GM10248 (cell line): ENCODE measurements at regions not wholly inside any gene's neighbourhood (a gene's known extent, or its start where the extent isn't known, plus 50 kb on each side); places are given as distances from the start of the nearest gene placed in this dataset.

Experiments
- CTCF ChIA-PET: fragments of 300-600 bp; sonication (Branson Sonifier 250); formaldehyde crosslinking; extraction: SDS; loops from one replicate; lab custom pipeline; 2021; ENCODE audit warnings: antibody characterized with exemption; lab: Yijun Ruan, JAX
- POLR2A ChIA-PET: fragments of 350-650 bp; sonication (Branson Sonifier 250); formaldehyde crosslinking; extraction: SDS; loops from one replicate; lab custom pipeline; 2020; ENCODE audit warnings: antibody characterized with exemption; lab: Yijun Ruan, JAX
- DNase-seq: peaks from one replicate; pipeline ENCODE4 v3.0.0; 2012; ENCODE audit errors: extremely low spot score
- TF ChIP-seq, protein P1 (sequence below): IDR thresholded peaks from 2 replicates; pipeline ENCODE4 v1.5.1; 2012; ENCODE audit warnings: mild to moderate bottlenecking, low read depth; ENCODE audit errors: extremely low read depth, missing control alignments, control extremely low read depth

DNA sequence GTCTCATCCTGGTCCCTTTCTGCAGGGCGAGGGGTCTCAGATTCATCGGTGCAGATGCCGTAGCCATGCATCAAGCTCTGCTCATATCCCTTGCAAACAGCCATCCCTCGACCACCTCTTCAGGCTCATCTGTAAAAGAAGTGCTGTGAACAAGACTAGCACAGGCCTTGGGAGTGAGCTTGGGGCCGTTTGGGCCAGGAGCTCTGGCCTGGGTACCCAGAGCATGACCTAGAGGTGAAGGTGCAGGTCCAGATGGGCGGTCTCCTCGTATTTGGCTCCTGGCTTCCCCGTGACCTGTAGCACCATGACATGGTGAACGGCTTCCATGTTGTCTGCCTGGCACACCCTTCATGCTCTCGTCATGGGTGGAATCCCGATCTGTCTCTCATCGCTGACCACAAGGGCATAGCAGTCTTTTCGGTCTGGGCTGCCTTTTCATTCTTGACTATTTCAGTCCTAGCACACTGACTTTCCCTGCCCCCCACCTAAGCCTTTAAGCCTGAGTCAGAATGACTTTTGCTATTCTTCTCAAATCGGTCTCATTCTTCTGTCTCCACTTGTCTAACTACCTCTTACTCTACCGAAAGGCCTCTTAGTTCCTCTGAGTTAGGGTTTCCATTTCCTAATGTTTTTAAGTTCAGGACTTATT, 216.0 kb downstream of the FOXL1 start:
- POLR2A ChIA-PET: no interaction called here

DNA sequence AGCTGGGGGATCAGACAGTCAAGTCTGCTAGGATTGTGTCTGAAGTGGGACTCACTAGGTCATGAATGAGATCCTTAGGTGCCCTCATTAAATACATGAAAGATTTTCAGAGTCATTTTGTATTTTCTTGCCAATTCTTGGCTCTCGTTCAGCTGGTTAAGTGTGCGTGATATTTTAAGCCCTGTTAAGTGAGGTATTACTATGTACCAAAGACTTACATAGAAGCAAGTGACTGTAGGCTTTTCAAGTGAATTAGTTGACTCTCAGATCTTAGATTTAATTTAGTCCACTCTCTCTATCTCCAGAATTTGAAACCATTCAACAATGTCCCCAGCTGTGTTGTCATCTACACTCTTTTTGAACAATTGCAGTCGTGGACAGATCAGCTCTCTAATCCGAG, 219.4 kb downstream of the FOXL1 start:
- TF ChIP-seq, protein P1, sequence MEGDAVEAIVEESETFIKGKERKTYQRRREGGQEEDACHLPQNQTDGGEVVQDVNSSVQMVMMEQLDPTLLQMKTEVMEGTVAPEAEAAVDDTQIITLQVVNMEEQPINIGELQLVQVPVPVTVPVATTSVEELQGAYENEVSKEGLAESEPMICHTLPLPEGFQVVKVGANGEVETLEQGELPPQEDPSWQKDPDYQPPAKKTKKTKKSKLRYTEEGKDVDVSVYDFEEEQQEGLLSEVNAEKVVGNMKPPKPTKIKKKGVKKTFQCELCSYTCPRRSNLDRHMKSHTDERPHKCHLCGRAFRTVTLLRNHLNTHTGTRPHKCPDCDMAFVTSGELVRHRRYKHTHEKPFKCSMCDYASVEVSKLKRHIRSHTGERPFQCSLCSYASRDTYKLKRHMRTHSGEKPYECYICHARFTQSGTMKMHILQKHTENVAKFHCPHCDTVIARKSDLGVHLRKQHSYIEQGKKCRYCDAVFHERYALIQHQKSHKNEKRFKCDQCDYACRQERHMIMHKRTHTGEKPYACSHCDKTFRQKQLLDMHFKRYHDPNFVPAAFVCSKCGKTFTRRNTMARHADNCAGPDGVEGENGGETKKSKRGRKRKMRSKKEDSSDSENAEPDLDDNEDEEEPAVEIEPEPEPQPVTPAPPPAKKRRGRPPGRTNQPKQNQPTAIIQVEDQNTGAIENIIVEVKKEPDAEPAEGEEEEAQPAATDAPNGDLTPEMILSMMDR: no peak
- CTCF ChIA-PET: interaction anchor here (1.5 kb wide), 1 partner anchor 16 kb away, joined by 3 read pairs; no protein-coding TSS in a partner anchor
- no peak for DNase-seq
- POLR2A ChIA-PET: no interaction called here

More for the DNA sequence above, 216.0 kb downstream of the FOXL1 start:
- TF ChIP-seq, protein P1: no peak
- CTCF ChIA-PET: no interaction called here
- DNase-seq: no peak

DNA sequence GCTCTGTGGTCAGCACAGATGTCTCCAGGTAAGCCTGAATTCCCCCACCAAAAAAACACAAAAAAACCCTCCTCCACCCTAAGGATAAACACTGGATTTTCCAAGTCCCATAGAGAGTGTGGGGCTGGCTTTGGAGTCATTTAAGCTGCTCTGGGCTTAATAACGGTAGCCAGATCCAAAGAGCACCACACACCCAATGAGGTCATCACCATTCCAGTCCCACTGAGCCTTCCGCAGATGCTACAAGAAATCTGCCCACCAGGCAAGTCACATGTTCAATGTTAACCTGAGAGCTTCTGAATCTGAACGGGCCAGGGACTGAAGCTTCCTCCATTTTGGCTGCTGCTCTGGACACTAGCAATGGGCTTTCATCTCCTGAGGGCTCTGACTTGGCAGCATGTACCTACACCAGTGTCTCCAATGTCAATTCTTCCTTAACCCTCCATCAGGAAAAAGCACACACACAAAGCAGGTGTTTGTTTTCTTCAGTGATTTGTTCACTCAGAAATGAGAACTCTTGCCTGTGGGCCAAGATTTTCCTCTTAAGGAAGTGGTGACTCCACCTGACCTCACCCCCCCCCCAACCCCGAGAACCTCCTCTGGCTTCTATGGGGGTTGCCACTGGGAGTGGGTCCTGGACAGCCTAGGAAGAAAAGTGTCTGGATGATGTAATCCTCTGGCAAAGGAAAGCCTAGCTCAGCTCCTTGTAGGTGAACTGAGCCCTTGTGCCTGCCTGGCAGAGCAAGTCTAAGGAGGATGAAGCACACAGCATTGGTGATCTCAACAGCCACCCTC, 220.1 kb downstream of the FOXL1 start:
- no peak for DNase-seq
- POLR2A ChIA-PET: no interaction called here
- CTCF ChIA-PET: interaction anchor here (1.5 kb wide), 1 partner anchor 17 kb away, joined by 3 read pairs; no protein-coding TSS in a partner anchor
- TF ChIP-seq, protein P1: no peak

DNA sequence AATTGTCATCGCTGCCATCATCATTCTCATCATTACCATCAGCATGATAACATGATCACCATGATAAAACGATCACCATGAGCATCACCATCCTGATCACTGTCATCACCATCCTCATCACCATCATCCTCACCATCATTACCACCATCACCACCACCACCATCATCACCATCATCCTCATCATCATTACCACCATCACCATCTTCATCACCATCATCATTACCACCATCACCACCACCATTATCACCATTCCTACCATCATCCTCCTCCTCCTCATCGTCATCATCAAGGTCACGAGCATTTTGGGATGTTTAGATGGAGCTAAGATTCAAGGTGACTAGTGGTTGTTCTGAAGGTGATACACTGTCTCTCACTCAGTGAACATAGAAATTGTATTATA, 221.0 kb downstream of the FOXL1 start:
- POLR2A ChIA-PET: no interaction called here
- TF ChIP-seq, protein P1: no peak
- no peak for DNase-seq
- CTCF ChIA-PET: no interaction called here

DNA sequence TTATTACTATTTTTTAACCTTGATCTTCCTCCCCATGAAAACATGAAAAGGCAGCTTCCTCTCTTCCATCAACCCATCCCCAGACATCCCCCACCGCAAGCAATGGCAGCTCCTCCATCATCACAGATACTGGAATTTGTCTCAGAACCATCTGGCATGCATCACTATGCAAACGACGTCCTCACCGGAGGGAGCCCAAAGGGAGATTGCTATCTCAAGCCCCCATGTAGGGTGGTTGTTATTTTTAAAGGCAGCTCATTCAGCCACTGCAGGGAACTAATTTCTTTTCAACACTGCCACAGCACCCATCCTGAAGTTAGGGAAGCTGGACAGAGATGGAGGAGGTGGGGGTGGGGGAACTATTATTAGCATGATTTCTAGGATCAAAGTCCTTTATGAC, 222.5 kb downstream of the FOXL1 start:
- ChIA-PET CTCF (no interaction called here), POLR2A (no interaction called here)
- DNase-seq: no peak
- TF ChIP-seq, protein P1: no peak

DNA sequence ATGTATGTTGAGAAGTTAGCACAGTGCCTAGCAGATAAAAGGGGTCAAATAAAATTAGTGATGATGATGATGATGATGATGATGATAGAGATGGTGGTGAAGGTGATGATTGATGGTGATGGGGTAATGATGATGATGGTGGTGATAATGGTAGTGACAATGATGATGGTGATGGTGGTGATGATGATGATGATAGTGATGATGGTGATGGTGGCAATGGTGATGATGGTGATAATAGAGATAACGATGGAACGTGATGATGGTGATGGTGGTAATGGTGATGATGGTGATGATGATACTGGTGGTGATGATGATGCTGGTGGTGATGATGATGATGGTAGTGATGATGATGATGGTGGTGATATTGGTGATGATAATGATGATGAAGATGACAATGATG, 223.7 kb downstream of the FOXL1 start:
- TF ChIP-seq, protein P1: no peak
- ChIA-PET POLR2A (no interaction called here), CTCF (no interaction called here)
- no peak for DNase-seq
